ENCODE measurements at regions not wholly inside any gene's neighbourhood (a gene's known extent, or its start where the extent isn't known, plus 50 kb on each side); places are given as distances from the start of the nearest gene placed in this dataset.

DNA sequence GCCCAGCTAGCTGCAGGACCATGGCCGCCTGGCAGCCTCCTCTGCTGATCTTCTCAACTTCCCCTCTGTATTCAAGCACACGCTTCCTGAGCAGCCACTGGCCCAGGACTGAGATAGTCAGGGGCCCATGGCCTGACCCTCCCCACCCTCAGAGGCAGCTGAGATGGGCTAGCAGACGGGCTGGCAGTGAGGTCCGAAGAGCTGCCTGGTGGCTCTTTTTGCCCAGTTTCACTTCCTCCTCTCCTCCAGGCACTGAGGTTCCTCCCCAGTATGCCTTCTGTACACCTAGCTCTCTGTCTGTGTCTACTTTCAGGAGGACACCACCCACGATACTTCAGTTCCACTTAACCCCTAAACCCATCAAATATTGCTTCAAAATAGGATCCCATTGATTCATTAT, 395.6 kb downstream of the TNS3 start:
- H3K27ac ChIP-seq: no peak overlapping the region
- H3K9me3 ChIP-seq: no peaks in the 10 kb centered on the region
- no peaks in the 10 kb centered on the region for H3K27me3 ChIP-seq
- ATAC-seq: no peak
- no peak for DNase-seq
- FAIRE-seq: no peak
- intact Hi-C loops (cut with DNase I): loop anchor here in 1 of 3 donors (10.0 kb wide), 1 partner anchor 1272 kb away; no protein-coding TSS in a partner anchor
- TF ChIP-seq, protein P1, sequence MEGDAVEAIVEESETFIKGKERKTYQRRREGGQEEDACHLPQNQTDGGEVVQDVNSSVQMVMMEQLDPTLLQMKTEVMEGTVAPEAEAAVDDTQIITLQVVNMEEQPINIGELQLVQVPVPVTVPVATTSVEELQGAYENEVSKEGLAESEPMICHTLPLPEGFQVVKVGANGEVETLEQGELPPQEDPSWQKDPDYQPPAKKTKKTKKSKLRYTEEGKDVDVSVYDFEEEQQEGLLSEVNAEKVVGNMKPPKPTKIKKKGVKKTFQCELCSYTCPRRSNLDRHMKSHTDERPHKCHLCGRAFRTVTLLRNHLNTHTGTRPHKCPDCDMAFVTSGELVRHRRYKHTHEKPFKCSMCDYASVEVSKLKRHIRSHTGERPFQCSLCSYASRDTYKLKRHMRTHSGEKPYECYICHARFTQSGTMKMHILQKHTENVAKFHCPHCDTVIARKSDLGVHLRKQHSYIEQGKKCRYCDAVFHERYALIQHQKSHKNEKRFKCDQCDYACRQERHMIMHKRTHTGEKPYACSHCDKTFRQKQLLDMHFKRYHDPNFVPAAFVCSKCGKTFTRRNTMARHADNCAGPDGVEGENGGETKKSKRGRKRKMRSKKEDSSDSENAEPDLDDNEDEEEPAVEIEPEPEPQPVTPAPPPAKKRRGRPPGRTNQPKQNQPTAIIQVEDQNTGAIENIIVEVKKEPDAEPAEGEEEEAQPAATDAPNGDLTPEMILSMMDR (IDR thresholded peaks at IDR 0.05): no peak
- 93% methylated on average over 5 of the region's 5 CpGs for WGBS, 2 donors
- H3K36me3 ChIP-seq: no peaks in the 10 kb centered on the region
- no peak overlapping the region for H3K4me3 ChIP-seq
- H3K4me1 ChIP-seq: peaks cover 23 to 33% (median 31%) of the 10 kb centered on the region in 3 donors

DNA sequence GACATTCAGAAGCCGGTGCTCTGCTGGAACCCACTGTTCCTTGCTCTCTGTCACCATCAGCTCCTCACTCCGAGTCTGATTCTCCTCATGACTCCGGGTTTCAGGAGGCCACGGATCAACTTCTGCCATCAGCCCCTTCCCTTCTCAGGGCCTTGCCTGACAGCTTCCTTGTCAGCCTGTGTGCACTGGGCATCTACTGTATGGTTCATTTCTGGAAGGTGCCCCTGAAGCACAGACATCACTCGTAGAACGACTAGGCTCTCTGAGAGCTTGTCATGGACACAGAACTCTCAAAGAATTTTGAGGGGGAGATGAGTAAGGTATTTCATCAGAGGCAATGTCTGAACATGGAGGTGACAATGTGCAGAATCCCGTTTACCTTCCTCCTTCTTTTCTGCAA, 396.1 kb downstream of the TNS3 start:
- FAIRE-seq (no peak), DNase-seq (no peak), ATAC-seq (no peak)
- intact Hi-C loops (cut with DNase I): loop anchor here in 1 of 3 donors (10.0 kb wide), 1 partner anchor 1271 kb away; no protein-coding TSS in a partner anchor
- Histone ChIP-seq H3K36me3 (no peaks in the 10 kb centered on the region), H3K4me1 (peaks cover 28 to 38% (median 35%) of the 10 kb centered on the region in 3 donors), H3K27me3 (no peaks in the 10 kb centered on the region), H3K27ac (no peak overlapping the region), H3K4me3 (no peak overlapping the region), H3K9me3 (no peaks in the 10 kb centered on the region)
- TF ChIP-seq, protein P1 (IDR thresholded peaks at IDR 0.05): no peak
- 96 to 98% methylated on average over 7 of the region's 7 CpGs for WGBS, 2 donors

DNA sequence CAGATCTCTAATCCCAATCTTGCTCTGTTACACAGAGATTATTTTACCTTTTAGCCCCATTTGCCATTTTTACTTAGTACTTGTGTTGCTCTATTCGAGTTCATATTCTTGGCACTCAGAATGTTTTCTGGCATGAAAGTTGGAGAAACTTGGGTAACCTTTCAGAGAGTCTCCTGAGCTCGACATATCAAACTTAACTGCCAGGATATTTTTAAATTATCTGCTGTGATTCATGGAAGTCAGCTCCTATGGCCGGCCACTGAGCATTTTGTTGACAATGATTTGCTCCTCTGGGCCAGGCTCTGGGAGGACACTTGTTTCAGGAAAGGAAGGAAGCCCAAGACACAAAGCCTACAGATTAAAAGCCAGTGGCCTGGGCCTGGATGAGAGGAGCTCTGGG, 396.7 kb downstream of the TNS3 start:
- H3K9me3 ChIP-seq: no peaks in the 10 kb centered on the region
- WGBS, 2 donors: 29 to 39% methylated on average over 3 of the region's 3 CpGs
- H3K4me3 ChIP-seq: no peak overlapping the region
- TF ChIP-seq, protein P1 (IDR thresholded peaks at IDR 0.05): no peak
- intact Hi-C loops (cut with DNase I): loop anchor here in 1 of 3 donors (10.0 kb wide), 1 partner anchor 1270 kb away; no protein-coding TSS in a partner anchor
- no peaks in the 10 kb centered on the region for H3K27me3 ChIP-seq
- no peak for ATAC-seq
- FAIRE-seq: no peak
- no peak for DNase-seq
- no peaks in the 10 kb centered on the region for H3K36me3 ChIP-seq
- H3K27ac ChIP-seq: no peak overlapping the region
- peaks cover 32 to 44% (median 39%) of the 10 kb centered on the region in 3 donors for H3K4me1 ChIP-seq

DNA sequence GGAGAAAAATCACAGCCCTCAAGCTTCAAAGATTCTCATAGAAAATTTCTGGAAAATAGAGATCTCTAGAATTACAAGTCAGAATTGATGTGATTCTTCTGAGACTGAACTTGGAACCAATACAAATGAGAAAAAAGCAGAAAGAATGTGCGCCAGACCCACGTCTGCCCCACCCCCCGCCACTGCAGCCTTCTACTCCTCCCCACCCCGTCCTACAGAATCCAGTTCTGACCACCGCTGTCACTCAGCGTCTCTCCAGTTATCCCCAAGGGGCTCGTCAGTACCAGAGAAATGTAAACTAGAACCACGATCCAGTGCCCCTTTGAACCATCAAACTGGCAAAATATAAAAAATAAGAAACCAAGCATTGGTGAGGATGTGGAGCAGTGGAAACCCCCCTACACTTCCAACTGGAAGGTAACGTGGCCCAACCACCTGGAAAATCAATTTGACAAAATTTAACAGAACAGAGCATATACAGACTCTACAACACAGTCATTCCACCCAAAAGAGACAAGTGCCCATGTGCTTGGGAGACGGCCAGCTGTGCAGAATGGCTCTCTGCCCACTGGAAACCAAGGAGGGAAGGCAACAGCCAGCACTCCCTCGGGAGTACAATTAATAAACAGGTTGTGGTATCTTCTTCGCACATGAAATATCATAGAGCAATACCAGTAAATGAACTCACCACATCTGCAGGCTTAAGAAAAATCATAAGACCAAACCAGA, 397.9 kb downstream of the TNS3 start:
- no peak overlapping the region for H3K4me3 ChIP-seq
- no peak for FAIRE-seq
- H3K9me3 ChIP-seq: no peaks in the 10 kb centered on the region
- 43 to 52% methylated on average over 12 of the region's 12 CpGs for WGBS, 2 donors
- TF ChIP-seq, protein P1 (IDR thresholded peaks at IDR 0.05): no peak
- no peaks in the 10 kb centered on the region for H3K27me3 ChIP-seq
- no peaks in the 10 kb centered on the region for H3K36me3 ChIP-seq
- H3K27ac ChIP-seq: no peak overlapping the region
- peak in 4 of 6 donors; percentile 38 to 66 (median 58) for DNase-seq
- intact Hi-C loops (cut with DNase I): loop anchor here in 1 of 3 donors (10.0 kb wide), 1 partner anchor 1269 kb away; no protein-coding TSS in a partner anchor
- H3K4me1 ChIP-seq: peaks cover 32 to 49% (median 43%) of the 10 kb centered on the region in 3 donors
- ATAC-seq: peak in 2 of 4 donors; percentile 16 to 19
